GM19452 (cell line): ENCODE measurements at regions not wholly inside any gene's neighbourhood (a gene's known extent, or its start where the extent isn't known, plus 50 kb on each side); places are given as distances from the start of the nearest gene placed in this dataset.
"Not testable (repeated sequence)": the region's sequence is repeated elsewhere in the genome, so short reads cannot be mapped to it uniquely, and the experiment has no call there.

ENCODE experiments used
- ATAC-seq: cut with Tn5 transposase; IDR thresholded peaks from one replicate; pipeline ENCODE4 v1.9.1; 2021; ENCODE audit not compliant: unreplicated experiment

GRCh38 chr3:176247191-176247590, 950.1 kb downstream of the TBL1XR1 start:
- ATAC-seq: no peak

- no peak for ATAC-seq
Measured at GRCh38 chr3:176219970-176220369, 977.3 kb downstream of the TBL1XR1 start.

GRCh38 chr3:176214758-176215157, 982.5 kb downstream of the TBL1XR1 start:
- no peak for ATAC-seq

- not testable (repeated sequence) for ATAC-seq
Measured at GRCh38 chr3:176213314-176213713, 984.0 kb downstream of the TBL1XR1 start.

- no peak for ATAC-seq
Measured at GRCh38 chr3:176208915-176209314, 988.4 kb downstream of the TBL1XR1 start.

- ATAC-seq: no peak
Measured at GRCh38 chr3:176208283-176208682, 989.0 kb downstream of the TBL1XR1 start.

GRCh38 chr3:176206809-176207208, 990.5 kb downstream of the TBL1XR1 start:
- ATAC-seq: no peak

- no peak for ATAC-seq
Measured at GRCh38 chr3:176202652-176203051, 994.6 kb downstream of the TBL1XR1 start.

GRCh38 chr3:176193032-176193730, 1004.1 kb downstream of the TBL1XR1 start:
- no peak for ATAC-seq

- ATAC-seq: no peak
Measured at GRCh38 chr3:176190755-176191154, 1006.5 kb downstream of the TBL1XR1 start.

GRCh38 chr3:176183181-176183580, 1014.1 kb downstream of the TBL1XR1 start:
- ATAC-seq: no peak

- no peak for ATAC-seq
Measured at GRCh38 chr3:176174060-176174459, 1023.2 kb downstream of the TBL1XR1 start.

- ATAC-seq: no peak
Measured at GRCh38 chr3:176172492-176172891, 1024.8 kb downstream of the TBL1XR1 start.

GRCh38 chr3:176167272-176167671, 1030.0 kb downstream of the TBL1XR1 start:
- ATAC-seq: no peak

GRCh38 chr3:176160997-176161396, 1036.3 kb downstream of the TBL1XR1 start:
- ATAC-seq: no peak

- ATAC-seq: no peak
Measured at GRCh38 chr3:176159796-176160195, 1037.5 kb downstream of the TBL1XR1 start.

- no peak for ATAC-seq
Measured at GRCh38 chr3:176155012-176155411, 1042.3 kb downstream of the TBL1XR1 start.

- no peak for ATAC-seq
Measured at GRCh38 chr3:176149567-176149966, 1047.7 kb downstream of the TBL1XR1 start.

GRCh38 chr3:176147251-176147650, 1050.0 kb downstream of the TBL1XR1 start:
- no peak for ATAC-seq

GRCh38 chr3:176141837-176142236, 1055.4 kb downstream of the TBL1XR1 start:
- ATAC-seq: no peak

- no peak for ATAC-seq
Measured at GRCh38 chr3:176120507-176120906, 1076.8 kb downstream of the TBL1XR1 start.

GRCh38 chr3:176119826-176120225, 1077.5 kb downstream of the TBL1XR1 start:
- ATAC-seq: no peak

- no peak for ATAC-seq
Measured at GRCh38 chr3:176106380-176106779, 1090.9 kb downstream of the TBL1XR1 start.
